PC-9 (cell line): ENCODE measurements at regions not wholly inside any gene's neighbourhood (a gene's known extent, or its start where the extent isn't known, plus 50 kb on each side); places are given as distances from the start of the nearest gene placed in this dataset.

Experiments used
- BruUV-seq: library from RNA; stranded (reverse); fragments of 400-500 nt; replicated peaks from 2 replicates; lab custom pipeline; 2021; lab: Mats Ljungman, UMichigan
- CTCF ChIA-PET: fragments of 300-600 bp; sonication (Branson Sonifier 250); formaldehyde crosslinking; loops from one replicate; lab custom pipeline; 2022; ENCODE audit warnings: antibody characterized with exemption; lab: Charles Lee
- POLR2A ChIA-PET: fragments of 300-600 bp; sonication (Branson Sonifier 250); formaldehyde crosslinking; loops from one replicate; lab custom pipeline; 2022; ENCODE audit warnings: antibody characterized with exemption; ENCODE audit not compliant: unreplicated experiment; lab: Charles Lee
- DNase-seq, 2 experiments: peaks; one replicate each; pipeline versions ENCODE4 v3.0.0 to v3.0.0-alpha.2; 2015 to 2022; ENCODE audit warnings: mixed read lengths in 1 of 2
- H2AFZ ChIP-seq: fragments of 200-600 bp; sonication (generic); 2 replicates; pipeline ENCODE4 v1.8.1; 2017; ENCODE audit warnings: antibody characterized with exemption
- H3F3A ChIP-seq: fragments of 200-600 bp; sonication (generic); 2 replicates; pipeline ENCODE4 v1.8.1; 2017; ENCODE audit warnings: antibody characterized with exemption, mild to moderate bottlenecking, low read depth; ENCODE audit not compliant: insufficient read depth
- H3K27ac ChIP-seq: fragments of 200-600 bp; sonication (generic); 2 replicates; pipeline ENCODE4 v1.6.1; 2016; ENCODE audit warnings: mixed run types
- H3K27me3 ChIP-seq: fragments of 200-600 bp; sonication (generic); 2 replicates; pipeline ENCODE4 v1.6.1; 2016; ENCODE audit warnings: low read depth, mixed run types; ENCODE audit not compliant: insufficient read depth
- H3K36me3 ChIP-seq: fragments of 200-600 bp; sonication (generic); 2 replicates; pipeline ENCODE4 v1.6.1; 2016; ENCODE audit warnings: low read depth, mixed run types
- H3K4me1 ChIP-seq: fragments of 200-600 bp; sonication (generic); replicated peaks from 2 replicates; pipeline ENCODE4 v1.6.1; 2016; ENCODE audit warnings: mixed run types; ENCODE audit not compliant: insufficient read depth
- H3K4me2 ChIP-seq: fragments of 200-600 bp; sonication (generic); 2 replicates; pipeline ENCODE4 v1.6.1; 2017; ENCODE audit warnings: mixed run types
- H3K4me3 ChIP-seq: fragments of 200-600 bp; sonication (generic); 2 replicates; pipeline ENCODE4 v1.6.1; 2016; ENCODE audit warnings: mixed run types
- H3K79me2 ChIP-seq: fragments of 200-600 bp; sonication (generic); 2 replicates; pipeline ENCODE4 v1.6.1; 2017; ENCODE audit warnings: low read depth, mixed run types
- H3K9me2 ChIP-seq: fragments of 200-600 bp; sonication (generic); 2 replicates; pipeline ENCODE4 v1.8.1; 2017; ENCODE audit warnings: mild to moderate bottlenecking; ENCODE audit not compliant: insufficient read depth
- H3K9me3 ChIP-seq: fragments of 200-600 bp; sonication (generic); 2 replicates; pipeline ENCODE4 v1.8.1; 2016; ENCODE audit warnings: low read depth; ENCODE audit not compliant: insufficient read depth
- H4K20me1 ChIP-seq: fragments of 200-600 bp; sonication (generic); 2 replicates; pipeline ENCODE4 v1.8.1; 2017; ENCODE audit not compliant: insufficient read depth
- CTCF ChIP-seq: fragments of 200-600 bp; sonication (generic); conservative IDR thresholded peaks from 2 replicates; pipeline ENCODE4 v1.6.1; 2017; ENCODE audit warnings: mixed run types, antibody characterized with exemption, mild to moderate bottlenecking, moderate library complexity
- EZH2 ChIP-seq: fragments of 200-600 bp; sonication (generic); IDR thresholded peaks from 2 replicates; pipeline ENCODE4 v1.8.0; 2017; ENCODE audit warnings: antibody characterized with exemption, low read depth
- intact Hi-C: fragments of 100-400 bp; cut with micrococcal nuclease; formaldehyde crosslinking; loops from one replicate; pipeline ENCODE4 v1.10.0; 2022; ENCODE audit not compliant: unreplicated experiment

- Histone ChIP-seq H3F3A (no peaks in the 10 kb centered on the region), H3K27ac (no peak overlapping the region), H3K4me2 (no peak overlapping the region), H3K4me3 (no peak overlapping the region), H3K9me2 (no peaks in the 10 kb centered on the region), H2AFZ (no peak overlapping the region), H3K79me2 (no peaks in the 10 kb centered on the region), H3K36me3 (no peaks in the 10 kb centered on the region), H3K9me3 (no peaks in the 10 kb centered on the region), H4K20me1 (no peaks in the 10 kb centered on the region), H3K27me3 (peaks cover 39% of the 10 kb centered on the region), H3K4me1 (no peaks in the 10 kb centered on the region)
- intact Hi-C loops, result no loop called here
- CTCF ChIA-PET, result no interaction called here
- no peak for DNase-seq
- POLR2A ChIA-PET, result no interaction called here
- TF ChIP-seq EZH2, result no peak
- TF ChIP-seq CTCF, result no peak
- no TSS peak for BruUV-seq
Measured at GRCh38 chr19:31759359-31759758, 410.1 kb upstream of the TSHZ3 start.

GRCh38 chr19:31761281-31761913 lies 412.2 kb upstream of the TSHZ3 start:
- Histone ChIP-seq H3K79me2 (no peaks in the 10 kb centered on the region), H3K27me3 (peaks cover 39% of the 10 kb centered on the region), H3F3A (no peaks in the 10 kb centered on the region), H3K27ac (no peak overlapping the region), H3K36me3 (no peaks in the 10 kb centered on the region), H3K4me1 (no peaks in the 10 kb centered on the region), H2AFZ (no peak overlapping the region), H4K20me1 (no peaks in the 10 kb centered on the region), H3K9me3 (no peaks in the 10 kb centered on the region), H3K4me2 (no peak overlapping the region), H3K9me2 (no peaks in the 10 kb centered on the region), H3K4me3 (no peak overlapping the region)
- intact Hi-C loops, result no loop called here
- CTCF ChIA-PET, result no interaction called here
- DNase-seq, result no peak
- POLR2A ChIA-PET, result no interaction called here
- no TSS peak for BruUV-seq
- TF ChIP-seq CTCF, result no peak
- no peak for TF ChIP-seq EZH2

GRCh38 chr19:31770223-31770622 lies 421.0 kb upstream of the TSHZ3 start:
- no peaks in the 10 kb centered on the region for H3K36me3 ChIP-seq
- peaks cover 15% of the 10 kb centered on the region for H3K27me3 ChIP-seq
- H4K20me1 ChIP-seq, result no peaks in the 10 kb centered on the region
- no peak overlapping the region for H3K27ac ChIP-seq
- no peaks in the 10 kb centered on the region for H3K4me1 ChIP-seq
- H3K9me2 ChIP-seq, result no peaks in the 10 kb centered on the region
- H3K4me3 ChIP-seq, result no peak overlapping the region
- no peak for DNase-seq
- ChIA-PET POLR2A (no interaction called here), CTCF (no interaction called here)
- no peak for TF ChIP-seq EZH2
- no peak for TF ChIP-seq CTCF
- no peak overlapping the region for H2AFZ ChIP-seq
- H3F3A ChIP-seq, result no peaks in the 10 kb centered on the region
- H3K9me3 ChIP-seq, result no peaks in the 10 kb centered on the region
- BruUV-seq, result no TSS peak
- intact Hi-C loops, result no loop called here
- H3K4me2 ChIP-seq, result no peak overlapping the region
- H3K79me2 ChIP-seq, result no peaks in the 10 kb centered on the region
